GM18907 (cell line): ENCODE measurements at regions not wholly inside any gene's neighbourhood (a gene's known extent, or its start where the extent isn't known, plus 50 kb on each side); places are given as distances from the start of the nearest gene placed in this dataset.
"Not testable (repeated sequence)": the region's sequence is repeated elsewhere in the genome, so short reads cannot be mapped to it uniquely, and the experiment has no call there.

ENCODE experiments used
- ATAC-seq: cut with Tn5 transposase; IDR thresholded peaks from one replicate; pipeline ENCODE4 v1.9.1; 2021; ENCODE audit warnings: mild to moderate bottlenecking, moderate library complexity; ENCODE audit not compliant: unreplicated experiment

DNA sequence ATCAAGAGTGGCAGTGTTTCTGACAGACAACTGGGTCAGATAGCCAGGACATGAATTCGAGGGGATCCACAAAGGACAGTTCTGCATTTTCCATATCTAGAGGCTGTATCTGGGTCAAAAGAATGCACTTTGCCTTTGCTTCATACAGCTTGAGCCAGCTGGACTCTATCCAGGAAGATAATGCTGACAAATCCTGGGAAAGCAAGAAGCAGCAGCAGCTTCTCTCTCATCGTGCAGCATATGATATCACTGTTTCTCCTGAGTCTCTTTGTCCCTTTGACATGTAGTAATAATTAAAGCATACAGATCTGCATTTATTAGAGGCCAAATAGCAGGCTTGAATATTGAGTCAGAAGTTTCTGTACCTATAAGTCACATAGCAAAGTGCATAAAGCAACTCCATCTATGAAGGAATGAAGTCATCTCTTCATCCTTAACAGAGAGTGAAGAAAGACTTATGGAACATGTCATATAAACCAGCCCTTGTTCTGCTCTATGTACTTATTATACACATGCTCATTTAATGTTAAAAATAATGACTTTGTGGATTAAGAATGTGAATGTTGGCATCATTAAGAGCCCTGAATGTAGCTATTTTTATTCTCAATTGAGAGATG lies 236.8 kb upstream of the GBE1 start:
- ATAC-seq: no peak

GRCh38 chr3:81997390-81997789 lies 235.9 kb upstream of the GBE1 start:
- no peak for ATAC-seq

- ATAC-seq: no peak
Observed at GRCh38 chr3:81995329-81995728, 233.9 kb upstream of the GBE1 start.

- no peak for ATAC-seq
Observed at GRCh38 chr3:81989758-81990157, 228.3 kb upstream of the GBE1 start.

DNA sequence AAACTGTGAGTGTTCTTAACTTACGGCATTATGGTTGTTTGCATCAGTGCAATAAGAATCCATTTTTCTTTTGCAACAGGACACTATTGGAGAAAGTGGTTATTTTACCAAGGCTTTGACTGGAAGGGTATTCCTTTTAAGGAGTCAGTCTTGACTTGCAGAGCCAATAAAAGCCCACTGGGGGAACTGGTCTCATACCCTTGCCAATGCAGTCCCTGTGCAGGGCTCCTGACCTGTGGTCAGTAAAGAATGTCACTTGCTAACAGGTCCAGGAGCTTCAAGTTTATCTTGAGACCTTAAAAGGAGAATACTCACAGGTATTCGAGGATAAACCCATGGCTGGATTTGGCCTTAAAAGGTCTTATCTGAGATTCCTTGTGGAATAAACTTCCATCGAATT lies 227.8 kb upstream of the GBE1 start:
- ATAC-seq: no peak

DNA sequence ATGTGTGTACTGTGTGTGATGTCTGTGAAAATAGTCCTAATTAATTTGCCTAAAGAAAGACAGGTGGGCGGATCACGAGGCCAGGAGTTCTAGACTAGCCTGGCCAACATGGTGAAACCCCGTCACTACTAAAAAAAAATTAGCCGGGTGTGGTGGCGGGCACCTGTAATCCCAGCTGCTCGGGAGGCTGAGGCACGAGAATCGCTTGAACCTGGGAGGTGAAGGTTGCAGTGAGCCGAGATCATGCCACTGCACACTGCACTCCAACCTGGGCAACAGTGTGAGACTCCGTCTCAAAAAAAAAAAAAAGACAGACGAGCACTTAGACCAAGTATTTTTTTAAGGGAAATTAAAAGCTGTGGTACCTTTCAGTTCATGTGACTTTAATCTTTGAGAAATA lies 226.0 kb upstream of the GBE1 start:
- ATAC-seq: not testable (repeated sequence)

DNA sequence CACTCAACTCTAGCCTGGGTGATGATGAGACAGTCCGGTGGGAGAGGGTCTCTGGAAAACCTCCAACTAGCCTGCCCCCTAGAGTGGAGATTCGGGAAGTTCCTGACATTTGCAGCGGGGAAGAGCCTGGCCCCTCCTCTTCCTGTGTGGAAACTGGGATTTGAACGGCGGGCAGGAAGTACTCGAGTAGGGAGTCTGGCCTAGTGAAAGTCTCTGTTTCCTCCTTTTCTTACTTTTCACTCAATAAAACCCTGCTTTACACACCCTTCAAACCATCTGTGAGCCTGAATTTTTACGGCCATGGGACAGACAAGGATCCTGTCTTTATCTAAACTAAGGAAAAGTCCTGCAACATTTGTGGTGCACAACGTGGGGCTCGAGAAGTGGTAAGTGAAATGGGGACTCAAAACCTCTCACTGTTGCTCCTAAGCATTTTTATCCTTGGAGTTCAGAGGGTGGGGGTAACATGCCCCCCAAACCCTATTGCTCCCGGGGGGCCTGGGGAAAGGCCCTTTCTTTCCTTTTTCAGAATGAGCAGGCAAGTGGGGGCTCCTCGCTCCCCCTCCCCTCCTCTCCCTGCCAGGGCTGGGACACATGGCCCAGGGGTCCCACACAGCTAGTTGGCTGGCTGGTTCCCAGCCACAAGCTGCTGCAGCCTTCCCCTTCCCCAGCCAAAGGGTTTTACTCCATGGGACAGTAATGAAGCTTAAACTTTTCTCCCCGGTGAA lies 224.7 kb upstream of the GBE1 start:
- no peak for ATAC-seq

DNA sequence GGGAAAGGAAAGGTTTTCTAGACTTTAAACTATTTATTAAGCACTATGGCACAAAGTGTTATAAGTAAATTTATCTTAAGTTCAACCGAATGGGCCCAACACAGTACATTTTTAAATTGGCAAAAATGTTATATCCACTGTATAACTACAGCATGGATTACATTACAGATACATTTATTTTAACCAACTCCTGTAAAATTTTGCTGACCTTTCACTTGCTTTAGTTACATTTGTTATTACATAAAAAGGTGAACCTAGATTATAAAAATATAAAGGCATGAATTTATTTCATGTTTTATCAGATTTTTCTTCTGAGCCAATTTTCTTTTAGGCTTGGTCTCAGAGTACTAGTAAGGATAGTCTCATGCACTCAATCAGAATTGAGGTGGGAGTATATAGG lies 221.9 kb upstream of the GBE1 start:
- no peak for ATAC-seq

DNA sequence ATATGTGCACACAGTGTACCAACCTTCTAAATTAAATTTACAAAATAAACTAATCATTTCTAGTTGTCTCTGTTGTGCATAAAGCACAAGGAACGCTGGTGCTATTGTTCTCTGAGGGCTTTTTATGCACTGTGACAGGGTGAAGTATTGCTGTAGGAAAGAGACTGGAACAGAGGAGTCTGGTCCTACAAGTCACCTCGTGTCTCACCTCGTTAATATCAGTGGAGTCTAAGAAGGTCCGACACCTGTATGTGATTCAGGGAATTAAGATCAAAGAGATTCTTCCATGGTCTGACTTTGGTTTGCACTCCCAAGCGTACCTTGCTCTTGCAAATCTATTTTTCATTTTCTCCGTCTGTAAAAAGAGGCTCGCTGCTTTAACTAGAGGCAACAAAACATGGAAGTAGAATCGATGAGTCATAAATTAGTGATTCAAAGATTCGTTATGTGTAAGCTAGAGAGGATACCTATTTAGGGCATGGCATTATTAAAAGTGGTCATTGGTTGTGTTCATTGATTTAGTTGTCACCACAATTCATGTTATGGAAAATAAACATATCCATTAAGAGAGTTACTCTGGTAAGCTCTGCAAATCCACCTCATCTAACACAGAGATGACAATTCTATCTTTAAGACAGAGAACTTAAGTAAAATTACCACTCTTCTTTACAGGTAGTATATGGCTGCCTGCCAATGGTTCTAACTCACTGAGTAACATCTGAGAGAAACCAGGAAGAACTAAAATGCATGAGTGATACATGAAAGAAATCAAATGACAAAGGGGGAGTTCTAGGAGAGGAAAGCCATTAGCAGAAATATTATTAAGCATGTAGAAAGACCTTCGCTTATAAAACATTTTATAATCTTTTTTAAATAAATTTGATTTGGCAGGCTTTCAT lies 219.4 kb upstream of the GBE1 start:
- no peak for ATAC-seq

GRCh38 chr3:81974751-81975150 lies 213.3 kb upstream of the GBE1 start:
- ATAC-seq: no peak

DNA sequence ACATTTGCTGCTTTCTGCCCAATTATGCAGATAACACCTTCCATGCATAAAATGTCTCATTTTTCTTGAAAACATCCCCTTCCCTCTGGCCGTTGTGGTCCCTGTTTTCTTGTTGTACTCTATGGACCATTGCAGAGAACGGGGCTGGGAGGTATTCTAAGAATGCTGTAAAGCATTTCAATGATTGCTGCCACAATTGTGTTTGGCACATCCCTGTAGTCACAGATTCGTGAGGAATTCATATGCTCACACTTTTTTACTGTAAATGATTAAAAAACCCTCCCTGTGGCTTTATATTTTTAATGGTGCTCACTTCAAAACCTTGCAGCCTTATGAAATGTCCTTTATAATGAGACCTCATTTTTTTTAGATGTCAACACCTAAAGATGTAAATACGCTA lies 207.2 kb upstream of the GBE1 start:
- ATAC-seq: no peak

GRCh38 chr3:81967393-81967792 lies 205.9 kb upstream of the GBE1 start:
- ATAC-seq: no peak

- no peak for ATAC-seq
Observed at GRCh38 chr3:81965696-81966095, 204.3 kb upstream of the GBE1 start.

GRCh38 chr3:81962396-81962795 lies 201.0 kb upstream of the GBE1 start:
- ATAC-seq: no peak

DNA sequence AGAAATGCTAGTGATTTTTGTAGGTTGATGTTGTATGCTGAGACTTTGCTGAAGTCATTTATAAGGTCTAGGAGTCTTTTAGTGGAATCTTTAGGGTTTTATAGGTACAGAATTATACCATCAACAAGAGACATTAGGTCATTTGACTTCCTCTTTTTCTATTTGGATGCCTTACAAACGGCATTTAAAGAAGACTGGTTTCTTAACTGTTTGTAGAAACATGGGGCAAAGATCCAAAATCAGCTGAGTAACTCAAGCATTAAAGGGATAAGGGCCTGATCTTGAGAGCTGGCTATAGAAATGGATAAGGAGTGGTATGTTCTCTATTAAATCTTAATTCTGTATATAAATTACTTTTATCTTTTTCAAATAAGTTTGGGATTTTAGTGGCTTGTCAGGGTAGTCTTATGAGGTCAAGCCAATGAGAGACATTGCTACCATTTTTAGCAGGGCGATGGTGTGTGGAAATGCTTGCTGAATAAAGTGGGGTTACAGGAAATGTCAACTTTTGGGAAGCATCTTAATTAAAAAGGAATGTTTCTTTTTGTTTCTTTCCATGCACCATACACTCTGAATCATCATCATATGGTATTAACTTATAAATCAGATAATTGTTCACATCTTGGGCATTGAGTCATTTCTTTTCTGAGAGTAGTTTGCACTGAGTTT lies 197.7 kb upstream of the GBE1 start:
- no peak for ATAC-seq

- ATAC-seq: no peak
Observed at GRCh38 chr3:81955878-81956277, 194.4 kb upstream of the GBE1 start.

- ATAC-seq: no peak
Observed at GRCh38 chr3:81953111-81953510, 191.7 kb upstream of the GBE1 start.

GRCh38 chr3:81952141-81952540 lies 190.7 kb upstream of the GBE1 start:
- ATAC-seq: no peak

DNA sequence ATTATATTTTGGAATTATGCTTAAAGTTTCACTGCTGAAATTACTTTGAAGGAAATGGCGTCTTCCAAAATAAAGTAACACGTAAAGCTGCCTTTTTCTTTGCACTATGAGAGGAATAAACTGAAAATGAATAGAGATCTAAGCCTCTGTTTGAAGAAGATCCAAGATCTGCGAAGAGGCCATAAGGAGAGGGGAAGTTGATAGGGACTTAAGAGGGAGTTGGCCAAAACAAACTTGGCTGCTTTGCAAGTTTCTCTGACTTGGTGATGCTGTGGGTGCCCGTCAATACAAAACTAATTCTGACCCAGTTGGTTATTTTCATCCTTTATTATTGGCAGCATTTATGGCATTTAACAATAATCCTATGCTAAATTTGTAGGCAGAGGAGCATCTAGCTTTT lies 190.2 kb upstream of the GBE1 start:
- no peak for ATAC-seq

GRCh38 chr3:81951106-81951505 lies 189.7 kb upstream of the GBE1 start:
- no peak for ATAC-seq

DNA sequence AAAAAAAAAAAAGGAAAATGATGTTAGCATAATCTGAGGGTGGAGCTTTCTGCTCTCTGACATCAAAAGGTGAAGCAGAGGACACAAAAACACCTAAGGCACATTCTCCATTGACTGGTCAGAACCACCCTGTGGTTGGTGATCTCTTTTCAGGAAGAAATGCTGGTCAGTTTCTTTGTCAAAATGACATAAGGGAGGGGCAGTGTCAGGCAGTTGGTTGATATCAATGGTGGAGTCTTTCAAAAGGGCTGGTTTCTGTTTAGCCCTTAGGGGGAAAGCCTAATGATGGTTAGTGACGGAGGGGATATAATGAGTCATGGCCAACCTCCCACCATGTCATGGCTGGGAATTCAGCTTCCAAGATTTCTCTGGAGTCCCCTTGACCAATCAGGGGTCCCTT lies 185.9 kb upstream of the GBE1 start:
- ATAC-seq: no peak
